GM21360 (cell line): ENCODE measurements at regions not wholly inside any gene's neighbourhood (a gene's known extent, or its start where the extent isn't known, plus 50 kb on each side); places are given as distances from the start of the nearest gene placed in this dataset.

ENCODE experiments used
- ATAC-seq: cut with Tn5 transposase; IDR thresholded peaks from one replicate; pipeline ENCODE4 v1.9.1; 2021; ENCODE audit warnings: mild to moderate bottlenecking, moderate library complexity; ENCODE audit not compliant: unreplicated experiment

DNA sequence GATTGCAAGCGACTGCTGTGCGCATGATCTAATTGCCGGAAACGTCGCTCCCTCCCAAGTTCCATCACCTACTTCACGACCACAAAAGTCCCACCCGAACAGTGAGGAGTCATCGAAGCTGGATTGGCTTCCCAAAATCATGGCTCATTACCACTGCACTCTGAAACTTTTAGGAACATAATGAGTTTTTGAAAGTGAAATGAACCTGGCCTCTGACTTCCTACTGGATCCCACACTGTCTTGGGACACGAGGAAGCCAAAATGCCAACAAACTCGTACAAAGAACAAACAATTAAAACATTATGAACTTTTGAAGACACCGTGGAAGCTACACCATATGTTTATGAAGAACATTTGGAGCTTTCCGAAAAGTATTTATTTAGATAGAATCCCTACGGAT lies 334.8 kb upstream of the TMPO start:
- no peak for ATAC-seq

DNA sequence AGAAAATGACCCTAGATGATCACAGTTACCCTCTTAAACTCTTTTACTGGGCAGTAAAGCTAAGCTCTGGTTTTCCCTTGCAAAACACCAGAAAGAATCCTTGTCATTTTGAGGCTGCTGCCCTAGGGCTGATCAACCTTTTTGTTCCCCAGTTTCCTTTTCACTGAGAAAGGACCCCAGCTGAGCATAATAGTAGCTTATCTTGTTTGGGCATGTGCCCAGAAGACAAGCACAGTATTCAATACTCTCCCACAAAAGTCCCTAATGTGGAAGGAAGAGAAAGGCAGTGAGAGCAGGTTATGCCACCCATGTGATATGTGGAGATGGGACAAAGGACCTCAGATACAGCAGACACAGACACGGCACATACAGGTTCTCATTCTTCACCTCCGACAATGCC lies 332.6 kb upstream of the TMPO start:
- ATAC-seq, result no peak

DNA sequence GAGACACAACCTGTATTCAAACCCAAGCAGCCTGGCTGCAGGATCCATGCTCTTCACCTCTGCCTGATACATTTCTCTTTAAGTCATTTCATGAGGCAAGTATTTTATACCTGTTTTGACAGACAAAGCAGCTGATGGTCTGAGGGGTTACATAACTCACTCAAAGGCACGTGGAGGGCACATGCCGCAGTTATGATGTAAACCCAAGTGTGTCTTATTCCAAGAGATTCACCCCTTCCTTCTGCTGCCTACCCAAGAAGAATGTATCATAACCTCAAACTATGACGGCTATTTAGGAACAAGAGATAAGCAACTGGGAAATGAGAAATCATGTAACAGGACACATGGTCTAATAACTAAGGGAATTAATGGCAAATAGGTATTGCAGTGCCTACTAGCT lies 329.8 kb upstream of the TMPO start:
- no peak for ATAC-seq

DNA sequence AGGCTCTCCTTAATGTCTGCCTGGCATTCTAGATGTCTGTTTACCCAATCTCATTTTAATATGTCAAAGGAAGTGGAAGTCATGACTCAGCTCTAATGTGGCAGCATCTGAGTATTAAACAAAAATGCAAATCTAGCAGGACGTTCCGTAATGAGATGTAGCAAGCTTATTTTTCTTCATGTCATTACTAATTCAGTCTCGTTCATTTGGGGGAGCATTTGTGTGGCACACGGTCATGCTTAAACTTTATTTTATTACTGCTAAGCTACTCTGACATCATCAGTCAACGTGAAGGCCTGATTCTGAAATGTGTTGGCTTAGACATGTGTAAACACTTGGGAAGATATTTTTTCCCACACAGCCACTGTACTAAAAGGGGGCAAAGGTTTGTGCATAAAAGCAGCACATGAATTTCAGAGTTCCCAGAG lies 326.7 kb upstream of the TMPO start:
- no peak for ATAC-seq

DNA sequence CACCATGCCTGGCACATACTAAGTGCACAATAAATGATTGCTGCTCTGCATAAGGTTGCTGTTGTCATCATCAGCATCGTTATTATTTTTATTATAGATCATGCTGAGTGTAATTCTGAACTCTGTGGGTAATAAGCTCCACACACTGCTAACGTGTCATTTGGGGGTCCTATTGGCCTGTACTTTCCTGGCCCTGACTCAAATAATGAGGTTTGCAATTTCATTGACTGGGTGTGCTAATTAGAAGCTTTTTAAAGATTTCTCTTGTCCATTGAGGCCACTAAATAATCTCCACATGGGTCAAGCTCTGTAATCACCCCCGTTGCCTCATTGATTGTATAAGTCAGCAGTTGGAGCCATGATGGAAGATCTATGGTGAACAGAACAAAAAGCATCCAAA lies 320.8 kb upstream of the TMPO start:
- ATAC-seq, result no peak

DNA sequence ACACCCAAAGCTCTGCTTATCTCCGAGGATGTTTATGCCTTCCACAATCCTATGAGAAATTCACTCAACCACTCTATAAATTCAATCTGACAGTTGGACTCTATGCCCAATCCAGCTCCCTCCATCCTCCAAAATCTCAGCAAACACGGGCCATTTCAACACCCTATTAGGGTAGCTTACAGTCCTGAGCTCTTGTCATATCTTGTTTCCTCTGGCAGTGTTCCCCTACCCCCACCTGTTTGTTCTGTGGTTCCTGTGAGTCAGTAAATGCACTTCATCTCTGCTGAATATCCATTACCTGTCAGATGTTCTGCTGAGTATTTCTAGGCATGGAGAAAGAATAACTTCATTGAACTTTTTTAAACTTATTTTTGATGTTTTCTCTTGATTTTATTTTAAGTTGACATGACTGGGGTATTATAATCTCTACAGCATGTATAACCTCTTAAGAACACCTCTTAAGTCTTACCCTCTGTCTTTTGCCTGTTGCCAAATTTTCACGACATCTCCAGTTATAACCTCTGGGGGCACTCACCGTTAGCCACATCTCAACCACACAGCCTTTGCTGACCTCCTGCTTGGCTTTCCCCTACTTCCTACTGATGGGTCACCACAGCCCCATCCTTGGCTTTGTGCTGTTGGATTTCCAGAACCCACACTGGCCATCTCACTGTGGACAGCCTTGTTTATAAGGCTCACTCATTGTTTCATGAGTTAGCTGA lies 317.0 kb upstream of the TMPO start:
- no peak for ATAC-seq

DNA sequence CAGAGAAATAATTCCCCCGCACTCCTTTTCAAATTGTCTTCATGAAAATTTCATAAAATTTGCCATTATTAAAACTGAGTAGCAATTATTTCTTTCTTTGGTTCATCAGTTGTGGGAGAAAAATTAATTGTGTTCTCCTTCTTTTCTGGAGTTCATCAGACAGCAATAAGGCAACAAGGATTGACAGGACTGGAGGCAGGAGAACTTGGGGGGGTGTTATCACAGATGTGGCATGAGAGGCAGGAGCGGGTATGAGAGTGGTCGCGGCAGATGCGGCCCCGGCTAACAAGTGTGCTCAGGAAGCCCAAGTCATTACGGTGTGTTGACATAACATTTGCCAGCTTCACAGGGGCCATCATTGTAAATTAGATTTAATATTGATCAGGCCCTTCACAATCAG lies 306.6 kb upstream of the TMPO start:
- ATAC-seq, result no peak

DNA sequence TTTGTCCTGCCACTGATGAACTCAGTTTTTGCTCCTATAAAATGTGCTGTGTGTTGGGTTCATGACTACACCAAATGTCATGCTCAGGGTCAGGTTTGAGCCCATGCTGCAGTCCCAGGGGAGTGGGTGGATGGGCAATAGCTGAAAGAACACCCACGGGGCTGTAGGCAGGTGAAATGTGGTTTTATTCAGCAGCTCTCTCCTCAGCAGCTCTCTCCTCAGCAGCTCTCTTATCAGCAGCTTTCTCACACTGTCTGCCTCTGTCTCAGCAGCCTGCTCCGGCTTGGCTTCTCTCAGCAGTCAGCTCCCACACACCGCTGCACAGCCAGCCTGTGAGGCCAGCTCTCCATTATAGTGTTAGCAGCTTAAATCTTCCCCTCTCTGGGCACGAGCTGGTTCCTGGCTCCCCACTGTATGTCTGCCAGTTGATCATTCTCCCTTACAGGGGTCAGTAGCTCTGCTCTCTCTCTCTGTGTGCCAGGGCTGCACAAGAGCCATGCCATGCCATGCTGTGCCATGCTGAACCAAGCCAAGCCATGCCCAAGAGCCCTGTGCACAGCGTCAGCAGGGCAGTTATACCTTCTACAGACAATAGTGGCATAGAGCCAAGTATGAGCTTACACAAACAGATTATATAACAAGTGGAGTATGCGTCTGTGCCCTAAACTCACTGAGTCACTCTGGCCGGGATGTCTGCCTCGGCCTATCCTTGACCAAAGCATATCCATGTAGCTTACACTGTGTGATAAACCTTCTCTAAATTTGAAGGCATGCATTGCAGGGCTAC lies 303.3 kb upstream of the TMPO start:
- ATAC-seq, result no peak

DNA sequence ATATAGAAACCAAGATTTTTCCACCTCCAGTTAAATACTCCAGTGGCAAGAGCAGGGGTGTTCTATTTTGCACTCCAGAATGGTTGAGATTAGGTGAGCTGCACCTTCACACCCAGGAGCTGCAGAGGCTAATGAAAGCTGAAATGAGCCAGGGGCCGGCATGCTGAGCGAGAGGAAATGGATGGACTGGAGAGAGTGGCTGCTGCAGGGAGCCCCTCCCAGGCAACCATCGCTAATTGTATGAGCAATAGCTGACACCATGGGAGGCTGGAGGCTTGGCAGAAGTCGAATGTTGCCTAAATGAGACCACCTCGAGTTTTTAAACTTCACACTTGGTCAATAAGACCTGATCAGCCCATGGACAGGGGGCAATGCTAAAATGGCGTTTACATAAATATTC lies 301.8 kb upstream of the TMPO start:
- ATAC-seq, result no peak

DNA sequence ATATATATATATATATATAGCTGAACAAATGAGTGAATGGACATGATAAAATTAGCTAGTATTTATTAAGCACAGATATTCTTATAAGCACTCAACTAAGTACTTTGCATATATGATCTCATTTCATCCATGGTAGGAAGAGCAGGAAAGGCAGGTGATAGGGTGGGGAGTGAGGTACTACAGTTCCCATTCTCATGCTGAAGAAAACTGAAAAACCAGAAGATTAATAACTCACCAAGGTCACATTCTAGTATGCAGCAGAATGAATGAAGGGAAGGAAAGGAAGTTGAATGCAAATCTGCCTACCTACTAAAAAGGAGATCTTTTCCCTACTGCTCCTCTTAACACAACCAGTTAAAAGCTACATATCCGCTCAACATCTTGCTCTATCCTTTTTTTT lies 298.1 kb upstream of the TMPO start:
- ATAC-seq, result no peak

DNA sequence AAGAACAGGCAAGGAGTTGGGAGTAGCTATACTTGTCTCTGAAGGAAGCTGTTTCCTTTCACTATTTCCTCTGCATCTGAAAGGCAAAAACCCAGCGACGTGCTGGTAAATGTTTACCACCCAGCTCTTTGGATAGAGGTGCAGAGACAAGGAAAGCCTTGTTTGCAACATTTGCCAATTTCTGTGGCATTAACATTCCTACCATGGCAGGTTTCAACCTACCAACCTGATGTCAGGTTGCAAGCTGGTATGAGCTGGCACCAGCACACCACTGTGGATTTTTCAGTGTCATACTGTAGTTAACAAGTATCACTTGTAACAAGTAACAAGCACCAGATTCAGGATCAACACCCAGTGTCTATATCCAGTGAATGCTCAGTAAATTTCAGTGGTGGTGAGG lies 294.8 kb upstream of the TMPO start:
- ATAC-seq, result no peak

DNA sequence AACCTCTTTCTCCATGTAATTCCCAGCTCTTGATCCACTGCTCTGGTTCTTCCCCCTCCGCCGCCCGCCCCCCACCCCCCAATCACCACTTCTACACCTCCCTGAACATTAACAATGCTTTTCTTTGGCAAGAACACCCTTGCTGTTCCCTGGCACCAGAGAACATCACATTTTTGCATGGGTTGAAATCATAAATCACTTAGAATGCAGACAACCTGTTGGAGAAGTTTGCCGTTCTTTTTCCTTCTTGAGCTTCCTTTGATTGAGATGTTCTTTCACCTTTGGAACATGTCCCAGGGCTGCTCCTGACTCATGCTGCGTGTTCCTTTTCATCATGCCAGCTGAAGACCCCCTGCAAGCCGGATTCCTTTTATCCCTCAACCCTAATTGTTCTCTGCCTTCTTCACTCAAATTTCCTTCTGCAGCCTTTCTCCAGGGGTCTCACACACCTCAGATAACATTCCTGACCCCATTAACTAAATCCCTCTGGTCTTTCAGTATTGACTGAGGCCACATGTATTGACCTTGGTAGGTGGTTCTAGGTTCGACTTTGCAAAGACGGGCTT lies 294.1 kb upstream of the TMPO start:
- no peak for ATAC-seq

DNA sequence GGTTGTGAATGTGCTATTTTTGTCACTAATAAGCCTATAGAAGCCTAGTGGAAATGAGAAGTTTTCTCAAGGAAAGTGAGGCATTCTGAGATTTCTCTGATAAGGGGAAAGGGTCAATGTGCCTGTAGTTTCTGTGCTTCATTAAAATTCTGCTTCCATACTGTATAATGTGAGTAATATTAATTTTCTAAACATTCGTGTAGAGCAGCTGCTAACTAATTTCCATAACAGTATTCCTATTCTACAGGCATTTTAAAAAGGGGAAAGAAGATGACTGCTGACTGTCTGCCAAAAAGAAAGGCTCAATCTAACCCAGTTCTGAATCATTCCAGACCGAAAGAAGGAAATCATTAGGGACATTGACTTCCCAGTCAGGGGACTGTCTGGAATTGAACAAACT lies 293.3 kb upstream of the TMPO start:
- no peak for ATAC-seq

DNA sequence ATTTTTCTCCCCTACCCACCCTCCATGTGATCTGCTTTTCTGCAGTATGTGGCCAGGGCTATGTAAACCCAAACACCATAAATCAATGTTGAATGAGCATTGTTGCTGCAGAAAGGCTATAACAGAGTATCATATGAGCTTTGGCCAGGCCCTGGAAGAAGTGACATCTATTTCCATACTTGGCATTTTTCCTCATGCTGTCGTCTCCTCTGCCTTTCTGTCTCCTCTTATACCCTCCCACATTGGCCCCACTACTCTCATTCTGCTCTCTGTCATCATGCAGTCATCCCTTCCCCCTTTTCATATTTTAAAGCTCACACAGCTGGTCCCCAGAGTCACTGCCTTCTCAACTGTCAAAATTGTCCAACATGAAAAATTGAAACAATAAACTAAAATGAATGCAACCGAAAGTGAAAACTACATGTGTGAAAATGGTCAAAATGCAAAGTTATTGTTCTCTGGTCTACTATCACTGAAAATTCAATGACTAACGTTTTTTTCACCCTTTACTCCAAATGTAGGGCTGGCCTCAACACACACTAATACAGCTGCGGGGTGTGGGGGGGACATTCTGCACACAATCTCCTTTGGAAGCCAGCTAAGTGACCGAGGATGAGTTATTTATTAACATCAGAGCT lies 290.7 kb upstream of the TMPO start:
- ATAC-seq, result peak; percentile 50

DNA sequence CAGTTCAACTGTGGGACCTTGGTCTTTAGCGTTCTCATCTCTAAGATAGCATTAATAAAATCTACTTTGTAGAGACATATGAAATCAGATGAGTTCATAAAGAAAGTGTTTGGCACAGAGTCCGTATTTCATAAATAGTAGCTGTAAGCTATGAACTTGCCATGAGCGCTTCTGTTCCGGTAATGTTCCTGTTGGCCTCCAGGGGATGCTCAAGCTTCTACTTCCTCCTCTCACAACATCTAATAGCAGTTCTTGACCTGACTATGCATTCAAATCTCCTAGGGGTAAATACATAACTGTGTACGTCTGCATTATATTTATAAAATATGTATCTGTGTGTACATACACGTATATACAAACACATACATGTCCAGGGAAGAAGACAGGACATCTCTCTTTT lies 288.2 kb upstream of the TMPO start:
- ATAC-seq, result no peak

DNA sequence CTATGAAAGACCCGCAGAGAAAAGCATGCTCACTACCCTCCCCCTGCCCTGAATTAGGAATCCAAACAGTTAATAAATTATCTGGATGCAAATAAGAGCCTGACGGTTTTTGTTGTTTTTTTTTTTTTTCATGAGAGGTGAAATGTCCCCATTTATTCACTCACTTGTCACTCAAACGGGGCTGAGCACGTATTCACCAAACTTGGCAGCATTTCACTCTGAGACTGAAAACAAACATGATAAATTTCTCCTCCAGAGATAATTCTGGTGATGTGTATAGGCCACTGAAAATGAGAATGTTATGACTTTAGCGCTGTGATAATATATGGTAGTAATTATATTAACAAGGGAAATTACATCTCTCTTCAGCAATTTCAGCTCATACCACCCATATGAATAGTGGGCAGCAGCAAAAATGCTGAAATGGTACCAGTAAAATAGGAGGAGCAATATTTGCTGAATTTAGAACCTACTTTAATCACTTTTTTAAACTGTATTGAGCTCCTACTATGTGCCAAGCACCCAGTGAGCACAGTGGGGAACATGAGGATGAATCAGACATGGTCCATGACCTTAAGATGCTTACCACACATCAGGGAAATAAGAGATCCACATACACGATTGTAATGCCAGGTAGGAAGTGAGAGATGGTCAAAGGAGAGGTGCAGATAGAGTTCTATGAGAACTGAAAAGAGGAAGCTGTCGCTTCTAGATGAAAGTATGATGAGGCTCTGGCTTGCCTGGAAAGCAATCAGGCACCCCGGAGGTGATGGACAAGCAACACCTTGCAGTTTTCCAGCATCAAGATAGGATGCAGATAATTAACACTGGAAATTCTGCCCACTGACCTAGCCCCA lies 286.5 kb upstream of the TMPO start:
- no peak for ATAC-seq

DNA sequence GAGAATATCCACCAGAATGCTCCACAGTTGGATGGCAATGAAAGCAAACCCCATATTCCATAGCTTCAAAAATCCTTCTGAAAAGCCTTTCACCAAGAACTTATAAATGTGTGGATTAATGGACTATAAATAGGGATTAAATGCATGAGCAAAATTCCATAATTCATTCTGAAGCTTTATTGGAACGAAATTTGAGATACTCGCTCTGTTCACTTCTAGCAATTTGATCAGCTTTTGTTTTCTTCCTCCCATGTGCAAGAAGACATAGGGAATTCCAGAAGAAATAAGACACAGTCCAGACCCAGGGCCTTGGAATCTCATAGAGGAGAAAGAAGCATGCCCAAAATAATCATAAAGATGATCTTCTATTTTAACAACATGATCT lies 285.9 kb upstream of the TMPO start:
- no peak for ATAC-seq

DNA sequence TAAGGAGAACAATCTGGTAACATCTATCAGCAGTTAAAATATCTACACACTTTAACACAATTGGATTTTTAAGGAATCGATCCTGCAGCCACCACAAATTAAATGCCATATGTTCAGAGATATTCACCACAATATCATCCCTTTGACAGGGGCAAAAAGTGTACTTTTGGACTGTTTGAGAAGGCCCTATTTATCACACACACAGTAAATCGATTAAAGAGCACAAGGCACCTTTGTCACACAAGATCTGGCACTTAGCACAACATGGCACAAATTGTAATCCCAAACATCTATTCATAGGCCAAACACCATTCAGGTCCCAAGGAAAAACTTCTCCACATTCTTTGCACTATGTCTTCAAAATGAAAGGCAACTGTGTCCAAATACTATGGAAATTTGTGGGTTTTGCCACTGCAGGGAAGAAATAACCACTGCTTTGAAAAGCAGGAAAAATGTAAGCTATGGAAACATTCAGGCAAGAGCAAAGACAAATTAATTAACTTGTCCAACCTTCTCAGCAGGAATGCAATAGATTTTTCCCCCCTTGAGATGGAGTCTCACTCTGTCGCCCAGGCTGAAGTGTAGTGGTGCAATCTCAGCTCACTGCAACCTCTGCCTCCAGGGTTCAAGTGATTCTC lies 282.5 kb upstream of the TMPO start:
- ATAC-seq, result no peak

DNA sequence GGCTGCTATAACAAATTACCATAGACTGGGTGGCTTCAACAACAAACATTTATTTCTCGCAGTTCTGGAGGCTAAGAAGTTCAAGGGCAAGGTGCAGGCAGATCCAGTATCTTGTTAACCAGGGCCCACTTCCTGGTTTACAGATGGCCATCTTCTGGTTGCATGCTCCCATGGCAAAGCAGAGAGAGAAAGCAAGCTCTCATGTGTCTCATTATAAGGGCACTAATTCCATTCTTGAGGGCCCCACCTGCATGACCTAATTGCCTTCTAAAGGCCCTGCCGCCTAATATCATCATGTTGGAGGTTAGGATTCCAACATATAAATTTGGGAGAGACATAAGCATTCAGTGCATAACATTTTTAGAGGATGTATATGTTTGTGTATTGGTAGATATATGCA lies 280.1 kb upstream of the TMPO start:
- ATAC-seq, result no peak

DNA sequence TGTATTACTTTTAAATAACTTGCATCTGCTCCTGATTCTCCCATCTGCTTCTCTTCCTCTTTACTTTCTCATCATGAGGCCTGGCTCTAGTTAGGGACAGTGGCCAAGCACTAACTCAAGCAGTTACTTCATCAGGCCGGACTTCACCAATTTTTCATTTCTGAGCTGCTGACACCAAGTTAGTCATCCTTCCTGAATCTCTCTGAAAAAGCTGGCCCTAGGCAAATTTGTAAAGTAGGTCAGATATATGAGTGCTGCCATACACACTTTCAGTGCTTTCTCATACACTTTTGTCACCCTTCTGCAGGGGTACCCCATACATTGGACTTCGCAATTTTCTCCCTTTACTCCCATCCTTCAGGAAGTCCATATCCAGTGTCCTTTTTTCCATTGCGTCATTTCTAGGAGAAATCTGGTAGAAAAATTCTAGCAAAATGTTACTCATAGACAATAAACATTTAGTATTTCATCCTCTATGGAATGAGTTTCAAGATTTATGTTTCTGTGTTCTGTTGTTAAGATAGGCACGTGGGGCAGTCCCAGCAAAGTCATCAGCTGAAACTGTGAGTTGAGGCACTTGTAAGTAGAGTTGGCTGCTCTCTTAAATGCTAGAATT lies 276.8 kb upstream of the TMPO start:
- ATAC-seq, result no peak
